ENCODE measurements at regions not wholly inside any gene's neighbourhood (a gene's known extent, or its start where the extent isn't known, plus 50 kb on each side); places are given as distances from the start of the nearest gene placed in this dataset.

GRCh38 chr1:216905781-216906180 is 182.6 kb upstream of the ESRRG start:
- TF ChIP-seq CTCF (IDR thresholded peaks at IDR 0.05) (no peak), POLR2A (IDR thresholded peaks at IDR 0.05) (no peak)
- WGBS, 2 donors, result 93 to 96% methylated on average over 4 of the region's 4 CpGs
- no peak overlapping the region for H3K4me3 ChIP-seq (replicated peaks in 1 of 3)
- intact Hi-C loops (cut with DNase I), result no loop called here
- H3K36me3 ChIP-seq, result no peaks in the 10 kb centered on the region
- DNase-seq, result no peak
- no peaks in the 10 kb centered on the region for H3K9me3 ChIP-seq
- no peaks in the 10 kb centered on the region for H3K4me1 ChIP-seq
- no peaks in the 10 kb centered on the region for H3K27me3 ChIP-seq
- no peak overlapping the region for H3K27ac ChIP-seq

GRCh38 chr1:216905137-216905536 is 181.9 kb upstream of the ESRRG start:
- Histone ChIP-seq H3K4me1 (no peaks in the 10 kb centered on the region), H3K27ac (no peak overlapping the region), H3K27me3 (no peaks in the 10 kb centered on the region), H3K36me3 (no peaks in the 10 kb centered on the region), H3K9me3 (no peaks in the 10 kb centered on the region), H3K4me3 (replicated peaks in 1 of 3) (no peak overlapping the region)
- WGBS, 2 donors, result 87 to 88% methylated on average over 5 of the region's 5 CpGs
- TF ChIP-seq POLR2A (IDR thresholded peaks at IDR 0.05) (no peak), CTCF (IDR thresholded peaks at IDR 0.05) (no peak)
- intact Hi-C loops (cut with DNase I), result no loop called here
- DNase-seq, result no peak

GRCh38 chr1:216904471-216904870 is 181.2 kb upstream of the ESRRG start:
- Histone ChIP-seq H3K27me3 (no peaks in the 10 kb centered on the region), H3K9me3 (no peaks in the 10 kb centered on the region), H3K4me3 (replicated peaks in 1 of 3) (no peak overlapping the region), H3K36me3 (no peaks in the 10 kb centered on the region), H3K27ac (no peak overlapping the region), H3K4me1 (no peaks in the 10 kb centered on the region)
- intact Hi-C loops (cut with DNase I), result no loop called here
- WGBS, 2 donors, result 77 to 78% methylated on average over 7 of the region's 7 CpGs
- no peak for DNase-seq
- TF ChIP-seq POLR2A (IDR thresholded peaks at IDR 0.05), result no peak
- no peak for TF ChIP-seq CTCF (IDR thresholded peaks at IDR 0.05)

GRCh38 chr1:216903382-216903740 is 180.1 kb upstream of the ESRRG start:
- WGBS, 2 donors, result 72 to 85% methylated on average over 2 of the region's 2 CpGs
- Histone ChIP-seq H3K27ac (no peak overlapping the region), H3K4me3 (replicated peaks in 1 of 3) (no peak overlapping the region), H3K4me1 (no peaks in the 10 kb centered on the region), H3K27me3 (no peaks in the 10 kb centered on the region), H3K9me3 (no peaks in the 10 kb centered on the region), H3K36me3 (no peaks in the 10 kb centered on the region)
- TF ChIP-seq CTCF (IDR thresholded peaks at IDR 0.05), result no peak
- TF ChIP-seq POLR2A (IDR thresholded peaks at IDR 0.05), result no peak
- no peak for DNase-seq
- intact Hi-C loops (cut with DNase I), result no loop called here

- intact Hi-C loops (cut with DNase I), result no loop called here
- Histone ChIP-seq H3K27ac (no peak overlapping the region), H3K36me3 (no peaks in the 10 kb centered on the region), H3K27me3 (no peaks in the 10 kb centered on the region), H3K9me3 (no peaks in the 10 kb centered on the region), H3K4me3 (replicated peaks in 1 of 3) (no peak overlapping the region), H3K4me1 (no peaks in the 10 kb centered on the region)
- TF ChIP-seq CTCF (IDR thresholded peaks at IDR 0.05) (no peak), POLR2A (IDR thresholded peaks at IDR 0.05) (no peak)
- 63 to 68% methylated on average over 5 of the region's 5 CpGs for WGBS, 2 donors
- DNase-seq, result no peak
Measured at GRCh38 chr1:216902669-216903381, 179.6 kb upstream of the ESRRG start.
